Right lobe of liver (tissue), 4 donors: ENCODE measurements at regions not wholly inside any gene's neighbourhood (a gene's known extent, or its start where the extent isn't known, plus 50 kb on each side); places are given as distances from the start of the nearest gene placed in this dataset.

Experiments
- CTCF ChIP-seq, 4 donors: fragments of 200-600 bp in 3 of 4; fragments of 450-650 bp in 1 of 4; IDR thresholded peaks; one replicate each; pipeline versions ENCODE4 v1.5.1 to v1.8.0; 2016 to 2022; ENCODE audit warnings: antibody characterized with exemption in 4 of 4, mild to moderate bottlenecking in 2 of 4
- POLR2A ChIP-seq: fragments of 450-650 bp; IDR thresholded peaks from one replicate; pipeline ENCODE4 v1.6.1; 2017; ENCODE audit warnings: antibody characterized with exemption, mild to moderate bottlenecking
- donor health status: DM: no; HTN: no; CAD: no.
- donor health status: DM: no; HTN: no; CAD: no.
- donor health status: DM: no; HTN: yes; CAD: no.

- TF ChIP-seq CTCF (IDR thresholded peaks at IDR 0.05): no peak
- no peak for TF ChIP-seq POLR2A
Observed at GRCh38 chr3:156040041-156040440, 80.3 kb upstream of the KCNAB1 start.
